ENCODE measurements at regions not wholly inside any gene's neighbourhood (a gene's known extent, or its start where the extent isn't known, plus 50 kb on each side); places are given as distances from the start of the nearest gene placed in this dataset.

GRCh38 chr12:58172433-58173073, 231.2 kb downstream of the ATP23 start:
- TF ChIP-seq CTCF (IDR thresholded peaks at IDR 0.05; ENCODE audit: low read depth, low read length) (no peak), EZH2phosphoT487 (IDR thresholded peaks at IDR 0.05; ENCODE audit: low read depth) (no peak)
